Coronary artery (tissue), 2 donors: ENCODE measurements at regions not wholly inside any gene's neighbourhood (a gene's known extent, or its start where the extent isn't known, plus 50 kb on each side); places are given as distances from the start of the nearest gene placed in this dataset.

Source experiments
- DNase-seq: peaks from one replicate; pipeline ENCODE4 v3.0.0-alpha.2; 2017; ENCODE audit warnings: low spot score
- H3K27ac ChIP-seq, 2 donors: fragments of 200-600 bp; sonication (generic); one replicate each; pipeline ENCODE4 v1.5.1; 2016 to 2019
- H3K4me3 ChIP-seq: fragments of 200-600 bp; sonication (generic); 2 replicates; pipeline ENCODE4 v1.5.1; 2016; ENCODE audit warnings: mild to moderate bottlenecking, moderate library complexity
- TF ChIP-seq, protein P1 (sequence below): fragments of 200-600 bp; sonication (generic); IDR thresholded peaks from one replicate; pipeline ENCODE4 v1.5.1; 2019; ENCODE audit warnings: antibody characterized with exemption

DNA sequence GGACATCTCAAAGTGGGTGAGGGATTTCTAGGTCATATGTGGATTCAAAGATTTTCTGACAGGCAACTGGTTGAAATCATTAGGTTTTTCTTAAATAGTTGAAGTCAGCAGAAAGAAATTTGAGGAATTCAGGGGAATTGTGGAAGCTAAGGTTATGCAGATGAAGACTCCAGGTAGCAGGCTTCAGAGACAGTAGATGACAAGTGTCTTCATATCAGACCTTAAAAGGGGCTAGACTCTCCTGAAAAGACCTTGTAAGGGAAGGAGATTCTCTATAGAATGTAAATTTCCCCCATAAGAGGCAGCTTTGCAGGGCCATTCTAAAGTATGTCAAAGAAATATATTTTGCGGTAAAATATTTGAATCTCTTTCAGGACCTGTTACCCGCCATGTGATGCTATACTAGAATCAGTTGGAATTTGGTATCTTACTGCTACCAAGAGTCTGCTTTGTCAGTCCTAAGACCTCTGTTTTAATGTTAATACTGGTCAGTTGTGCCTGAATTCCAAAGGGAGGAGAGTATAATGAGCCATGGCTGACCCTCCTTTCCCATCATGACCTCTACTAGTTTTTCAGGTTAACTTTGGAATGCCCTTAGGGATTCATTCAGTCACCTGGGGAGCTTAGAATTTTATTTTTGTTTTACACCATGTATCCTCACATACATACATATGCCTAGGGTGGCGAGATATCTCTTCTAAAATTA, 1115.5 kb upstream of the SLC10A2 start:
- no peak overlapping the region for H3K27ac ChIP-seq
- no peak for DNase-seq
- H3K4me3 ChIP-seq = no peak overlapping the region
- TF ChIP-seq, protein P1, sequence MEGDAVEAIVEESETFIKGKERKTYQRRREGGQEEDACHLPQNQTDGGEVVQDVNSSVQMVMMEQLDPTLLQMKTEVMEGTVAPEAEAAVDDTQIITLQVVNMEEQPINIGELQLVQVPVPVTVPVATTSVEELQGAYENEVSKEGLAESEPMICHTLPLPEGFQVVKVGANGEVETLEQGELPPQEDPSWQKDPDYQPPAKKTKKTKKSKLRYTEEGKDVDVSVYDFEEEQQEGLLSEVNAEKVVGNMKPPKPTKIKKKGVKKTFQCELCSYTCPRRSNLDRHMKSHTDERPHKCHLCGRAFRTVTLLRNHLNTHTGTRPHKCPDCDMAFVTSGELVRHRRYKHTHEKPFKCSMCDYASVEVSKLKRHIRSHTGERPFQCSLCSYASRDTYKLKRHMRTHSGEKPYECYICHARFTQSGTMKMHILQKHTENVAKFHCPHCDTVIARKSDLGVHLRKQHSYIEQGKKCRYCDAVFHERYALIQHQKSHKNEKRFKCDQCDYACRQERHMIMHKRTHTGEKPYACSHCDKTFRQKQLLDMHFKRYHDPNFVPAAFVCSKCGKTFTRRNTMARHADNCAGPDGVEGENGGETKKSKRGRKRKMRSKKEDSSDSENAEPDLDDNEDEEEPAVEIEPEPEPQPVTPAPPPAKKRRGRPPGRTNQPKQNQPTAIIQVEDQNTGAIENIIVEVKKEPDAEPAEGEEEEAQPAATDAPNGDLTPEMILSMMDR = no peak

DNA sequence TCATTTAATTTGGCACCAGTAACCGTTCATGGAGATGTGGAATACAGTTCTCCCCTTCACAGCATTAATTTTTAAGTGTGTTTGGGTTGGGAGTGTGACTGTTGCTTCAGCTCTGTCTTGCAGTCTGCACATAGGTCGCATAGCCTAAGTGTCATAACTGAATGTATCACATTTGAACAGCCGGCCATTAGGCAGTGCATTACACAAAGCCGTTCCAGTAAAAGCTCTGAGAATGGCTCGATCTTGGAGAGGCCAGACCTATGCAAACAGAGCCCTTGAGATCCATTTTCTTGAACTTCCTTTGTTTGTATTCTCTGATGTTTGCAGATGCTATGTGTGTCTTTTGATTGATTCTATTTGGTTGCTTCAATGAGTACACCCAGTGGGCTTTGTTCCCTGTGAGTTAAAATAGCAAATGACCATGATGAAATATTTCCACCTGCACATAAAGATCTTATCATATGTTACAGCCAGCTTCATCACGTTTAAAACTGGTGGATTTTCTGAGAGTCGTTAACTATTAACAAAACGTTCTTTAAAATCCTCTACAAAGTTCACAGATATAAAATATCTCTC, 1104.9 kb upstream of the SLC10A2 start:
- no peak overlapping the region for H3K27ac ChIP-seq
- DNase-seq = no peak

DNA sequence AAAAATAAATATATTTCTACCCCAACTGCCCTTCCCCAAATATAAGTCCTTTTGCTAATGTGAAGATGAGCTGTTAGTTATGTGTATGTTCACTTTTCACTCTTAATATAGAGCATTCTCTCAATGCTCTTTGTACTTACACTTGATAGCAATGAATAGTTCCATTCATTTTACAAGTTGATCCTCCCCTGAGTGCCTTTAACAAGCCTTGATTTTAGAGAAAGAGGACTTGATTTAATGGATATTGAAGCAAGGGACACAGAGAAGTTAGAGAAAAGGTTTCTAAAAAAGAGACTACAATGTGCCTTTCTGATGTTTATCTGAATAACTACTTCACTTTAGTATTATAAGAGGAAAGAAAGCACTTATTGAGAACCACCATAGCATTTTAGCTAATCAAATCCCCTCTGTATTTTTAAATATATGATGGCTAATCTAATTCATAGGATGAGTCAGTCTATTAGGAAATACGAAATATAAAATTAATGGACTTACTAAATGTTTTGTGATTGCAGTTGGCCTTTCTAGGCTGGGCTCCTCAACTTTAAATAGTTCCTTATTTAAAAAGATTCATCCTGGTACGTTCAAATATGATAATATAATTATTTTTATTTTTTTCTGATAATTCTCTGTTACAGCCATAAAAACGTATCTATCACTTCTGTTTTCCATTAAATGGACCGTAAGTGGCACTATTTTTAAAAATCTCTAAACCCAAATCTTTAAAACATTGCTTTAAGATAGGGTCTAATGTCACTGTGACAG, 1097.8 kb upstream of the SLC10A2 start:
- no peak for DNase-seq
- Histone ChIP-seq H3K27ac (no peak overlapping the region), H3K4me3 (no peak overlapping the region)
- TF ChIP-seq, protein P1 = no peak

More for the DNA sequence above, 1104.9 kb upstream of the SLC10A2 start:
- TF ChIP-seq, protein P1 = no peak
- H3K4me3 ChIP-seq = no peak overlapping the region

DNA sequence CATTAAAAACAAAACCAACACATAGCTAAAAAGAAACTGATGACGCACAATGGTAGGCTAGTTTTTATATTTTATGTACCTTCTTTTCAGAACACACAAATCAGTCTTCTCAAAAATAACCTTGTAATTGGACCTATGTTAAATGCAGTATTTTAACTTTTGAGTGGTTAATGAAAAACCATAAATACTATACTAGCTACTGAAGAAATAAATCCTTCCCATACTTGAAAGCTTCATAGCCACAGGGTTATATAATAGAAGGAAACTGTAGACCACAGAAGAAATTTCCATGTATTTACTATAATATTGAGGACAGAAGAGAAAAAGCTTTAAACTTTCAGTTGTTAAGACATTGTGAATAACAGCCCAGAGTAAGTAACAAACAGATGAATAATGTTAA, 1094.3 kb upstream of the SLC10A2 start:
- H3K4me3 ChIP-seq = no peak overlapping the region
- no peak for DNase-seq
- no peak overlapping the region for H3K27ac ChIP-seq
- TF ChIP-seq, protein P1 = no peak

DNA sequence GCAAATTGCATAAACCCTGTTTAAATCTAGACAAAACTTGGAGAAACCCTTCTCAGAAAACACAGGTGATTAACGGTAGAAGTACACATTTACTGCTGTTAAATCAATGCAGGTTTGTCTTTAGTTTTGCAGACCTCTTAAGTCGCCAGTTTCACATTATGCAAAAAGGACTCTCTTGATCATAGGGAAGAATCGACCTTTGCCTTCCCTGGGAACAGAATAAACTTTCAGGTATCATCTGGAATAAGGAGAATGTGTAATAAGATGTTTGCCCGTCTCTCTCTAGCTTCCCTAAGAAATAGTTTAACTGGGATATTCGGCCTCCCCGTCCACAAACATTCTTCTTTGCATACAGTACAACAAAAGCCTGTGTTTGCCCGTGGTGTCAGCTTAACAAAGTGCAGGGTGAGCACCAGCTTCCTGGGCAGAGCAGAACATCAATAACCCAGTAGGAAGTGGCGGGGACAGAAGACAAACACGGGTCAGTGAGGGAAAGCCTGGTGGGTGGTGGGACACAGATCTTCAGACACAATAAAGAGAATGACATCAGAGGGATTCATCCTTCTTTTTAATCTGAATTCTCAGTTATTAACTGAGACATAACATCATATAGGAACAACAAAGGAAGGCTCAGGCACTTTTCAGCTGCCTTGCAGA, 1077.7 kb upstream of the SLC10A2 start:
- no peak for DNase-seq
- H3K27ac ChIP-seq = no peak overlapping the region
- H3K4me3 ChIP-seq = no peak overlapping the region
- TF ChIP-seq, protein P1 = no peak

DNA sequence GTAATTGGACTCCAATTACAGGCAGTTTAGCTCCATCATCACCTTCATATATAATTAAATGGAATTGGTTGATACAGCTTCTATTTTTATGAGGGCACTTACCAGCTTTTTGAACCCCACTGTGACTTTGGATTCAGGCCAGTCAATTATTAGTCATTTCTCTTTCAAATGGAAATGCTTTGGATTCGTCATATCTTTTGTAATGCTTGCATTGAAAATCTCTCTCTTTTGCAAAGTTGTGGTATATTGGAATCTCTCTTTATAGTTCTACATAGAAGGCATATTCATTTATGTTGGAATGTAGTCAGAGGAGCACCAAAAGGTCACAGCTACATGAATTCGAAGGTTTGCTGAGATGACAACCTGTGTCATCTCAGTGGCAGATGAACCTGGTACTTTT, 1074.3 kb upstream of the SLC10A2 start:
- DNase-seq = no peak
- TF ChIP-seq, protein P1 = no peak
- no peak overlapping the region for H3K4me3 ChIP-seq
- H3K27ac ChIP-seq = no peak overlapping the region
